NCI-H774 (cell line): ENCODE measurements at regions not wholly inside any gene's neighbourhood (a gene's known extent, or its start where the extent isn't known, plus 50 kb on each side); places are given as distances from the start of the nearest gene placed in this dataset.
A peak's percentile ranks its signal among the peaks of the same experiment; 100 is the strongest.
"Not testable (repeated sequence)": the region's sequence is repeated elsewhere in the genome, so short reads cannot be mapped to it uniquely, and the experiment has no call there.

ENCODE experiments used
- DNase-seq: peaks from one replicate; lab custom pipeline; 2025; lab: John Stamatoyannopoulos, UW

GRCh38 chr6:93675856-93676417 lies 256.6 kb upstream of the EPHA7 start:
- DNase-seq, result peak; percentile 70

- no peak for DNase-seq
These were observed 243.8 kb upstream of the EPHA7 start for GRCh38 chr6:93663111-93663510.

DNA sequence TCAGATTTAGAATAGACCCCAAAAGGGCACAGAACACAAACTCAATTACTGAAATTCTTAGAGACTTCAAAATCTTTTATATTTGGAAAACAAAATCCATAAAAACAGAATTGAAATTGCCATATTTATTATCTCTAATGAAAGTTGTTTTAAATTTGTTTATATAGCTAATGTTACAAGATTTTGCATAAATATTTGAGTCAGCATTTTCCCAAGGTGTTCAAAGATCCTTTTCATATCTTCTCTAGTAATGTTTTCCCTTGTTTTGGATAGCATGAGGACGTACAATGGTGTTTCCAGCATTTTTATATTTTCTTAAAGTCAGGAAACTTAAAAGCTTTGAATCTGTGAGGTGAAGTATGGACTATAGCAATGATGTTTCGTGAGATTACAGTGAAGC lies 235.2 kb upstream of the EPHA7 start:
- no peak for DNase-seq

- peak; percentile 36 for DNase-seq
These were observed 225.3 kb upstream of the EPHA7 start for GRCh38 chr6:93644611-93645010.

GRCh38 chr6:93639126-93639525 lies 219.8 kb upstream of the EPHA7 start:
- no peak for DNase-seq

DNA sequence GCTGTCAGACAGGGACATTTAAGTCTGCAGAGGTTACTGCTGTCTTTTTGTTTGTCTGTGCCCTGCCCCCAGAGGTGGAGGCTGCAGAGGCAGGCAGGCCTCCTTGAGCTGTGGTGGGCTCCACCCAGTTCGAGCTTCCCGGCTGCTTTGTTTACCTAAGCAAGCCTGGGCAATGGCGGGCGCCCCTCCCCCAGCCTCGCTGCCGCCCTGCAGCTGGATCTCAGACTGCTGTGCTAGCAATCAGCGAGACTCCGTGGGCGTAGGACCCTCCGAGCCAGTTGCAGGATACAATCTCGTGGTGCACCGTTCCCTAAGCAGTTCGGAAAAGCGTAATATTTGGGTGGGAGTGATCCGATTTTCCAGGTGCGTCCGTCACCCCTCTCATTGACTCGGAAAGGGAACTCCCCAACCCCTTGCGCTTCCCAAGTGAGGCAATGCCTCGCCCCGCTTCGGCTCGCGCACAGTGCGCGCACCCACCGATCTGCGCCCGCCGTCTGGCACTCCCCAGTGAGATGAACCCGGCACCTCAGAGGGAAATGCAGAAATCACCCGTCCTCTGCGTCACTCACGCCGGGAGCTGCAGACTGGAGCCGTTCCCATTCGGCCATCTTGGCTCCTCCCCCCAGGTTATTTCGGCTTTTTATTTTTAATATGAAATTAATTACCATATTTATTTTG lies 217.8 kb upstream of the EPHA7 start:
- not testable (repeated sequence) for DNase-seq

GRCh38 chr6:93624408-93624807 lies 205.0 kb upstream of the EPHA7 start:
- no peak for DNase-seq

DNA sequence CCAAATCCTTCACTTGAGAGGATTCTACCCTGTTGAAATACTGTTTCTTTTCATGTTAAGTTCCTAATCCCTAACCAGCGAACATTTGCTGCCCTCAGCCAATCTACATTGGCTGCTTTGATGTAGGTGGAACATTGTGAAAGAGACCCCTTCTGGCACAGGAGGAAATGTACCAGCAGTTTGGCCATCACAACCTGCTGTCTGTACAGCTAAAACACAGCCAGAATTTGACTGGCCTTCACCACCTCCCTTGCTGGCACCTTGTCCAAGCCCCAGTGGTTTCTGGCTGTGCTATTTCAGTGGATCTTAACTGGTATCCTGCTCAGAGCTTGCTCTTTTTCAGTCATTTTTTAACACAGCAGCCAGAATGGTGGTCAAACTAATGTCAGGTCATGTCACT lies 202.1 kb upstream of the EPHA7 start:
- no peak for DNase-seq

DNA sequence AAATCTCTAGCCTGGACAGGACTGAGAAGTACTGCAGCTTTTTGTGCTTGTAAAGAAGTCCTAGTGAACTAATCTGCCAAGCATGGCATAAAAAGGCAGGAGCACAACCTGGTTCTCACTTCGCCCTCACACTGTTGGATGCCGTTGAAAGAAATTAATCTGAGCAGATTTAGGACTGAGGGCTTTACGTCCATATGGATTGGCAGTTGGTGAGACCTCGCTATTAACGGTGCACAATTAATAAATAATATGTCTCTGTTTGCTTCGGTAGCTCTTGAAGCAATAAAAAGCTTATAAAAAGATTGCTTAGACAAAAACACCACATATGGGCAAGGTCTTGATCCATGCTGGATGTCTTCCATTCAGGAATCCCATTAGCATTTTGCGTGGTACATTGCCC lies 185.6 kb upstream of the EPHA7 start:
- DNase-seq, result no peak

DNA sequence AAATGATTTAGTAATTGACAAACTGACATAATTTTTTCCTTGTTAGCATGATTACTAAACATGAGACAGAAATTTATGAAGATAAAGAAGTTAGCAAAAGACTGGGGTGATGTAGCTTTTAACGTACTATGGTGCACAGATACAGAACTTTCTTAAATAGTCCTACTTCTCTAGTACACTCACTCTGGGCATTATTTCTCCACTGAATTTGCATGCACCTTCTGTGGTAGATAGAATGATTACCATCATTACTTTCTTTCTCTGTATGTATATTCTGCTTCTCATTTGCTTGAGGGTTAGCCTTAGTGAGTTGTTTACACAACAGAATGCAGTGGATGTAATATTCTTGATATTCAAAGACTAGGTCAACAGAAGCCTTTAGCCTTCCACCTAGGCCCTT lies 173.1 kb upstream of the EPHA7 start:
- no peak for DNase-seq

DNA sequence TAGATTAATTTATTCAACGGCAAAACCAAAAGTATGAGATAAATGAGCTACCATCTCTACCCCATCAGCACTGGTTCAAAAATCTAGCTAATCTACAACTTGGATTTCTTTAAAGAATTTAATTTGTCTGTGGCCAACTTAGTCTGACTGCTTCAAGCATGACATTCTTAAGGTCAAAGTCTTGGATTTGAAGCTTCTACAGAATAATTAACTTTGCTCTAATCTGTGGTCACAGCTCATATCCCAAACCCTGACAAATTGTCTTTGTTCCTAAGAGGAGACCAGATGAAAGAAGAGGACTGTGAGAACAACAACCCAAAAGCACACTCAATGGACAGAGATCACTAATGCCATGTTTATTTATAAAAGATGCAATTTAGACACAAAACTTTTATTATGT lies 166.9 kb upstream of the EPHA7 start:
- DNase-seq, result no peak

DNA sequence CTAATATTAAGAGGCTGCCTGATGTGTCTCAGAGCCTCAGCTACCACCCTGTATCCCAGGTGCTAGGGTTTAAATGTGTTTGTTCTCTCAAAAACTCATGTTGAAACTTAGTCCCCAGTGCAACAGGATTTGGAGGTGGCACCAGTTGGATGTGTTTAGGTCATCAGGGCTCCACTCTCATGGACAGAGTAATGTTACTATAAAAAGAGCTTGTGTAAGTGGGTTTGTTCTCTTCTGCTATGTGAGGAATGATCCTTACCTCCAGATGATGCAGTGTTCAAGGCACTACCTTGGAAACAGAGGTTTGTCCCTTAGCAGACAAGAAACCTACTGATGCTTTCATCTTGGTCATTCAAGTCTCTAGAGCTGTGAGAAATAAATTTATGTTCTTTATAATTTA lies 164.9 kb upstream of the EPHA7 start:
- DNase-seq, result no peak

DNA sequence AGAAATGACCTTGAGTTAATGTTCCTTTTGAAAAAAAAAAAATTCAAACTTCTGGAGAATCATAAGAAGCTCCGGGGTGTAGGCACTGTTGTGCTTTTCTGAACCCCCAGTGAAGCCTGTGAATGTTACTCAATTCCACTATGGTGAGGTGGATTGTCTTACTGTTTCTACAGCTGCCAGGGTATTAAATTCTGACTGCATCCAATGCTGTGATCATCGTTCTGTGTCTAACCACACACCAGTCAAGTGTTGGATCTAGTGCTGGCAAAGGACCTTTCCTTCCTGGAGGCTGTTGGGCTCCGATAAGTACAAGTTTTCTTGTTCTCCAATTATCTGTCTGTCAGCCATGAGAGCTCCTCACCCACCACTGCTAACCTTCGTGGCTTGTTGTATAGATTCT lies 162.0 kb upstream of the EPHA7 start:
- DNase-seq, result peak; percentile 18

DNA sequence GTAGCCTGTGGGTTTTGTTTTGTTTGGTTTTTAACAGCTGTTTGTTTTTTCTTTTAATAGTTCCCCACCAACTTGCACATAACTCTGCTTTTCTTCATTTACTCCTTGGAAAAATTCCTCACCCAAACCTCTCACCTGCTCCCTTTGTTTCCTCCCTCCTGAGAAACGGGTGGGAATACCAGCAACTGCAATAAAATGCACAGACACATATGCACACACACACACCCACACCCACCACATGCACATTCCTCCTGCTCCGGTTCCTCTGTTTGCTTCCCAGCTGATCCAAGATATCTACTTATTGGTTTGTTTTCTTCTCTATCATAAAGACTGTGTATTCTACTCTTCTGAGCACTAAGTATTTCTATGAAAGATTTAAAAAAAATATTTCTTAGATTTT lies 161.1 kb upstream of the EPHA7 start:
- no peak for DNase-seq

DNA sequence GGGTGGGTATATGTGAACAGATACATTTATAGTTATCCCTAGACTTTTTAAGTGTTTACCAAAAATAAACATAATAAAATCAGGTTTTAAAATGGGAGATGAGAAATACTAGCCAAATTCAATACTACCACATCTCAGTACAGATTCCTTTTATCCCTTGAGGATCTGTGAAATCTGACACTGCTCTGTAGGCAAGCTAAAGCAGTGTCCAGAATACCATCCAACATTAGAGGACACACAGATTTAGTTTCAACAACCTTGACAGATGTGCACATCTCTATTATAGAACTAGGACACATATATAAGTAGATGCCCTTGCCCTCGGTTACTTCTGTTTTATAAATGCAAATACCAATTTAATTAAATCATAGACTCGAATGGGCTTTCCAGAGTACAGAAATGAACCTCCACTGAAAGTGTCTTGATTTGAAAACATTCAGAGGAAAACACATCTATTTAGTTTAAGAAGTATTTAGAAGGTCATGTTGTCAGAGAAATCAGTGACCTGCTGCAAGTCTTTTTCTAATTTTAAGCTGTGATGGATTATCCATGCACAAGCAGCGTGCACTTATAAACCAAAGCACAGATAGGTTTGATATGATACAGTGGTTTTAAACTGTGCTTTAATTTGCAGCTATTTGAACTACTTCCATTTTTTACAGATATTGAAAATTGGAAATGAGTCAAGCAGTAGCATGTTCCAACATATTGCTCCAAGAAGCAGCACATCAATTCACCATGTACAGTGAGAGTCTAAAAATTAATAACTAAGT lies 156.3 kb upstream of the EPHA7 start:
- DNase-seq, result no peak

- DNase-seq, result no peak
These were observed 154.9 kb upstream of the EPHA7 start for GRCh38 chr6:93574299-93574698.

DNA sequence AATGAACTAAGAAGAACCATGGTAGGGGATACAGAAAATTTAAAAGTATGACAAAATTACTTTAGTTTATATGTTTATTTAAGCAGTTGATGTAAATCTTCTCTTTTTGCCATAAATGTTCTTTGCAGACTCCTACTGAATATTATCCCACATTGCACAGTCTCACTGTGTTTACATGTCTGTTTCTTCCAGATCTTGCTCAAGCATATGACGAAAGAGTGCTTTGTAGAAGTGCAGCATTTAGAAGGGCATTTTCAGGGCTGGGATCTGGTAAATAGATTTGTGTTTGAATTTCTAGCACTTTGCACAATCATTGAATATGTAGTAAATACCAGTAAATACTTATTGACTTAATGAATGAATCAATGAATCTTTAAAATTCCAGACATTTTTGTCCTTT lies 152.0 kb upstream of the EPHA7 start:
- DNase-seq, result no peak

DNA sequence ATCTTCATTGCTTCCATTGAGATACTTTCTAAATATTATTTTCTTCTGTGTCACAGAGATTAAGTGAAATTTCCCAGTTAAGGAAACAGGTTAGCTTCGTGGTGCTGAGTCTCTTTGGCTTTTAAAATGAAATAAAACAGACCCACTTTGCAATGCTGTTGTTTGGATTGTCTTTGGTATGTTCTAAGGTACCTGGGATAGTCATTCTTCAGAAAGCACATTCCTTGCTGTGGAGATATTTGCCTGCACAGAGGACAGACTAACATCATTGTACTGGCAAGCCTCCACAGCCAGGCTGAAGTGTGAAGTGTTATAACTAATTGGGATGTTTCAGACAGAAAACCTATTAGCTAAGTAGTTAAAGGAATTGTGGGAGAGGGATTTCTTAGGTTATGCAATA lies 148.8 kb upstream of the EPHA7 start:
- no peak for DNase-seq

DNA sequence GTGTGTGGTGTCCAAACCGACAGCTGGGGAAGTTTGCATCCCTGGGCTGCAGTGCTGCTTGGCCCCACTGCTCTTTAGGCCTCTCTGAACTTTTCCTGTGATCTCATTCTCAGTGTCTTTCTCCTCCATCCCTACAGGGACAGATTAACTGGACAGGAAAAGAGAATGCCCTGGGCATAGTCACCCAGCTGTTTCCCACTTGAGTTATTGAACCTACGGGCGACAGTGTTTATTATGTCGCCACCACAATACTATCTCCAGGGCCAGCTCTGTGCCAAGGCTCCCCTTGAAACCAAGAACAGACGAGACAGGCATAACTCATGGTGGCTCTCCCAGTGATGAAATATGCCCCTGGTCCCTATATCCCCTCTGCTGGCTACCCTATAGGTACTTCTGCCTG lies 147.8 kb upstream of the EPHA7 start:
- DNase-seq, result no peak

DNA sequence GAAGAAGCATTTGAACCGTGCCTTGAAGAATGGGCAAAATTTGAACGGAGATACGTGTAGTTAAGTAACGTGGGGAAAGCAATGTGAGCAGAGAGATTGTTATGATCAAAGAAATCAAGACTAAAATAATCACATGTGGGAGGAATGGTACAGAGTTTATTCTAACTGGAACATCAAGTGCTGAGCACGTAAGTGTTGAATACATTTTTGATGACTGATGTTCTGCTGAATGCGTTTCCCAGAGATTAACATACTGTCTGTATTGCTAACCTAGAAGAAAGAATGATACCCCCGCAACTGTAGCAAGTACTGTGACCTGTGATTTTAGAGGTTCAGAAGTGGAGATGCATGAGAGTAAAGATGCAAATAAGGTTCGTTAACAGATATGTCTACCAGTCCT lies 146.9 kb upstream of the EPHA7 start:
- DNase-seq, result no peak

GRCh38 chr6:93562582-93562981 lies 143.2 kb upstream of the EPHA7 start:
- DNase-seq, result no peak

DNA sequence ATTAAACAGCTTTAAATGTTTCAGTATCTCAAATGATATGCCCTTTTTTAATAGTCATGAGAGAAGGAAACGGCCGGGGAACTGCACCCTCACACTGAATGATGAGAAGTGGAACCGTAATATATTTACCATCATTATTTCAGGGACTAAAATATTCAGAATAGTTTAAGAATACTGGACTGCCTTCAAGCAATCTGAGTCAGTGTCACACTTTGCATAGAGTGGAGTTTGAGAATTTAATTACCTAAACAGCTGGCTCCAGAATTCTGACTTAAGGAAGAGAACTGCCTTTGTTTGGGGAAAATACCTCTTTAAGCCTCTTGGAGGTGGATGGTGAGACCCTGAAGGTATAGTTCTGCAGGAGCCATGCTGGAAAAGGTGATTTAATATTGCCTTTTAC lies 135.9 kb upstream of the EPHA7 start:
- DNase-seq, result no peak

GRCh38 chr6:93554018-93554417 lies 134.7 kb upstream of the EPHA7 start:
- no peak for DNase-seq
